ENCODE measurements at regions not wholly inside any gene's neighbourhood (a gene's known extent, or its start where the extent isn't known, plus 50 kb on each side); places are given as distances from the start of the nearest gene placed in this dataset.

GRCh38 chr13:65629926-65630325 is 1600.2 kb downstream of the PCDH9 start:
- TF ChIP-seq FOXP4 (CRISPR knock-in tag; IDR thresholded peaks at IDR 0.05) (no peak), CTCF (IDR thresholded peaks at IDR 0.05) (no peak), USF2 (CRISPR knock-in tag; IDR thresholded peaks at IDR 0.05) (no peak), E2F4 (CRISPR knock-in tag; IDR thresholded peaks at IDR 0.05; ENCODE audit: borderline replicate concordance, low read depth) (no peak), USF1 (CRISPR knock-in tag; IDR thresholded peaks at IDR 0.05) (no peak), ZNF423 (CRISPR knock-in tag; IDR thresholded peaks at IDR 0.05) (no peak), CBFB (CRISPR knock-in tag; IDR thresholded peaks at IDR 0.05; ENCODE audit: low read depth) (no peak)
